ENCODE measurements at regions not wholly inside any gene's neighbourhood (a gene's known extent, or its start where the extent isn't known, plus 50 kb on each side); places are given as distances from the start of the nearest gene placed in this dataset.

DNA sequence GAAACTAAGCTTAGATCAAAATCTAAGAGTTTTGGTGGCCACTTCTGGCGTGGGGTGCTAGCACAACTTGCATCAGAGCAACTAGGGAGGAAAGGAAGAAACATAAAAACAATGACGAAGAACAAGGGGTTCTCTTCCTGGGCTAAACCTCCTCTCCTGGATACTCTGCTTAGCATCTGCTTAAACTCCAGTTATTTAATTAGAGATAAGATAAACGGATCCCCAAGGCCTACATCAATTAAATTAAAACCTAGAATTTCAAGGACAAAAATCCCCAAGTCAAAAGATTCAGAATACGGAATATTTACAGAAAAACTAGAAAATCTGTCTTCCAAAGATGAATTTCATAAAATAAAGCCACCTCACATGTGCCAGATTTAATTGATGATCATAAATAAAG lies 281.9 kb downstream of the SHOX2 start:
- no peaks in the 10 kb centered on the region for H3K36me3 ChIP-seq (ENCODE audit: control insufficient read depth, insufficient read depth, low read length)
- H3K4me3 ChIP-seq (ENCODE audit: low read depth, low read length): no peak overlapping the region
- DNase-seq (ENCODE audit: low read depth): no peak
- H3K27me3 ChIP-seq (ENCODE audit: control insufficient read depth, insufficient read depth, low read length): no peaks in the 10 kb centered on the region
- TF ChIP-seq, protein P1, sequence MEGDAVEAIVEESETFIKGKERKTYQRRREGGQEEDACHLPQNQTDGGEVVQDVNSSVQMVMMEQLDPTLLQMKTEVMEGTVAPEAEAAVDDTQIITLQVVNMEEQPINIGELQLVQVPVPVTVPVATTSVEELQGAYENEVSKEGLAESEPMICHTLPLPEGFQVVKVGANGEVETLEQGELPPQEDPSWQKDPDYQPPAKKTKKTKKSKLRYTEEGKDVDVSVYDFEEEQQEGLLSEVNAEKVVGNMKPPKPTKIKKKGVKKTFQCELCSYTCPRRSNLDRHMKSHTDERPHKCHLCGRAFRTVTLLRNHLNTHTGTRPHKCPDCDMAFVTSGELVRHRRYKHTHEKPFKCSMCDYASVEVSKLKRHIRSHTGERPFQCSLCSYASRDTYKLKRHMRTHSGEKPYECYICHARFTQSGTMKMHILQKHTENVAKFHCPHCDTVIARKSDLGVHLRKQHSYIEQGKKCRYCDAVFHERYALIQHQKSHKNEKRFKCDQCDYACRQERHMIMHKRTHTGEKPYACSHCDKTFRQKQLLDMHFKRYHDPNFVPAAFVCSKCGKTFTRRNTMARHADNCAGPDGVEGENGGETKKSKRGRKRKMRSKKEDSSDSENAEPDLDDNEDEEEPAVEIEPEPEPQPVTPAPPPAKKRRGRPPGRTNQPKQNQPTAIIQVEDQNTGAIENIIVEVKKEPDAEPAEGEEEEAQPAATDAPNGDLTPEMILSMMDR (IDR thresholded peaks at IDR 0.05; ENCODE audit: insufficient read depth, low read length, poor library complexity, severe bottlenecking): no peak

DNA sequence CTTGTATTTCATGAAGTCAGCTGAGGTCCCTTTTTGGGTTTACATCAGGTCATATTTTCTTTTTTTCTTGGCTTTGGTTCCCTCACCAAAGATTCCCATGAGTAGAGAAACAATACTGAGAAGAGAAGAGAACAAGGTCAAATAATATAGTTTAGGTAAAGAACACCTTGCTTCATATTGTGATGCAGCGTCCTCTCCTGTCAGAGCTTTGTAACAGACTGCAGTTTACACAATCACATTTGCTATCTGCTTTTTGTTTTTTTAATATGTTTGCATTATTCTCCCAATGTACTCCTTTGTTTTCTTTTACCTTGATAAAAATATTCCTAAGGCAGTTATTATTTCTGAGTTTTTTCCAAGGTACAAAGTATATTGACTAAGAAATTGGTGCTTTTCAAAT lies 283.2 kb downstream of the SHOX2 start:
- Histone ChIP-seq H3K36me3 (ENCODE audit: control insufficient read depth, insufficient read depth, low read length) (no peaks in the 10 kb centered on the region), H3K27me3 (ENCODE audit: control insufficient read depth, insufficient read depth, low read length) (no peaks in the 10 kb centered on the region), H3K4me3 (ENCODE audit: low read depth, low read length) (no peak overlapping the region)
- no peak for DNase-seq (ENCODE audit: low read depth)
- TF ChIP-seq, protein P1 (IDR thresholded peaks at IDR 0.05; ENCODE audit: insufficient read depth, low read length, poor library complexity, severe bottlenecking): no peak

GRCh38 chr3:157820157-157820517 lies 286.1 kb downstream of the SHOX2 start:
- DNase-seq (ENCODE audit: low read depth): no peak
- Histone ChIP-seq H3K27me3 (ENCODE audit: control insufficient read depth, insufficient read depth, low read length) (no peaks in the 10 kb centered on the region), H3K36me3 (ENCODE audit: control insufficient read depth, insufficient read depth, low read length) (no peaks in the 10 kb centered on the region), H3K4me3 (ENCODE audit: low read depth, low read length) (no peak overlapping the region)
- TF ChIP-seq, protein P1 (IDR thresholded peaks at IDR 0.05; ENCODE audit: insufficient read depth, low read length, poor library complexity, severe bottlenecking): no peak

DNA sequence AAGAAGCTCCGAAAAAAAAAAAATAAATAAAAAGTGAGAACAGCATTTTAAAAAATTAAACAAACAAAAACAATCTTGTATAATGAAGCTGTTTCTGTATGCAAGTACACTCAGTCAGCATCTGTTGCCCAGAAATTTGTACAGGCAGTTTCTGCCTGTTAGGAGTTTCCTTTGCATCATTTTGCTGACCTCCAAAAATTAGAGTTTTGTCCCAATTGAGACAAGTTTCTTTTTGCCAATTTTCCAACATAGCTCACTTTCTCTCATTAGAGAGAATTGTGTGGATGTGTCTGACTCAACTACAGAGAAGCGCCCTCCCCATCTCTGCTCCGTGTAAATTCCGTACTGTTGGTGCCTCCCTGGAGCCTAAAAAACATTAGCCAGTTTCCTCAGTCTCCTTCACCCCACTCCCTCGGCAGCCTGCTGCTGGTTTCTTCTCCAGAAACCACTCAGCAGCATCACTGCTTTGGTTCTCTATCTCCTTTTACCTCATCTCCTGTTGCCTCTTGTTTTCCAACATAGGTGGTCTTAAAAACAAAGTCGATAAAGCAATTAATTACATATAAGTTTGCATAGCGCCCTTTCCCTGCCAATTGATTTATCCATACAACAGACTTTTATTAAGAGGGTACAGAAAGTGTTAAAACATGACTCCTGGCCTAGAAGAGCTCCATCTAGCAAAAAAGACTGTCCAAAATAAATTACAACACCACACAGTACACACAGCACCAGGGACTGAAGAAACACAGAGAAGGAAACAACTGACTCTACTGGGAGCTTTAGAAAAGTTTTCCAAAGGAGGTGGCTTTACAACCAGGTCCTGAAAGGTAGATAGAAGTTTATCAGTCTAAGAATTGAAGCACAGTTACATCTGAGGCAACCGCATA lies 286.7 kb downstream of the SHOX2 start:
- no peak for DNase-seq (ENCODE audit: low read depth)
- TF ChIP-seq, protein P1 (IDR thresholded peaks at IDR 0.05; ENCODE audit: insufficient read depth, low read length, poor library complexity, severe bottlenecking): no peak

DNA sequence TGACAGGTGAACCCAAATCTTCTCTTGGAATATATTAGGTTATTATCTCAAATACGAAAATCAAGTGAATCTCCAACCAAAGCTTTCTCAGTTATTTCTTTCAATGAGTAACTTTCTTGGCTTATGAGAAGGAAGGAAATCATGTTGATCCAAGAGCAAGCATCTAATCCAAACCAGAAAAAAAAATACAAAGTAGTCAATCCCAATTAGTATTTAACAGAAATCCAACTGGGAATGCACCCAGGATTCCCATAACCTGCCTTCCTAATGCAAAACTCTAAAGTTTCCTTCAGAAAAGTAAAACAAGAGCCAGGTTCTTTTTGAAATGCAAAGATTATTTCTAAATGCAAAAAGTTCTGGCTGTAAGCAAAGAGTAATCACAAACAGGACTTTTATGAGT lies 289.3 kb downstream of the SHOX2 start:
- Histone ChIP-seq H3K27me3 (ENCODE audit: control insufficient read depth, insufficient read depth, low read length) (no peaks in the 10 kb centered on the region), H3K36me3 (ENCODE audit: control insufficient read depth, insufficient read depth, low read length) (no peaks in the 10 kb centered on the region), H3K4me3 (ENCODE audit: low read depth, low read length) (no peak overlapping the region)
- no peak for DNase-seq (ENCODE audit: low read depth)
- TF ChIP-seq, protein P1 (IDR thresholded peaks at IDR 0.05; ENCODE audit: insufficient read depth, low read length, poor library complexity, severe bottlenecking): no peak

More for the DNA sequence above, 286.7 kb downstream of the SHOX2 start:
- no peaks in the 10 kb centered on the region for H3K36me3 ChIP-seq (ENCODE audit: control insufficient read depth, insufficient read depth, low read length)
- H3K4me3 ChIP-seq (ENCODE audit: low read depth, low read length): no peak overlapping the region
- no peaks in the 10 kb centered on the region for H3K27me3 ChIP-seq (ENCODE audit: control insufficient read depth, insufficient read depth, low read length)

DNA sequence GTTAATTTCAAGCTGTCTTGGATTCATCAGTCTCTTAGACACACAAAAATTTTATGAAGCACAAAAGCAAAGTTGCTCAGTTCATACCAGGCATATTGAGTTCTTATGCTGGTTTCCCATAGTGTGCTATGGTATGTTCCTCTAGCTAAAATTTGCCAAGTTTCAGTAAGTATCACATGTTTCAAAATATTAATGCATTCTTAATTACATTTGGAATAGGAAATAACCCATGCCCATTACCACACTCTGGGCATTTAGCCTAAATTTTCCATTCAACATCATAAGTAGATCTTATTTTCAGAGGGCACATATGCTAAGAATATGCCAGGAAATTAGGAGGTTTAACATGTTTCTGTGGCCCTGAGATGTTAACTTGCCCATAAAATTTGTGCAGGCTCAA lies 289.9 kb downstream of the SHOX2 start:
- Histone ChIP-seq H3K27me3 (ENCODE audit: control insufficient read depth, insufficient read depth, low read length) (no peaks in the 10 kb centered on the region), H3K4me3 (ENCODE audit: low read depth, low read length) (no peak overlapping the region), H3K36me3 (ENCODE audit: control insufficient read depth, insufficient read depth, low read length) (no peaks in the 10 kb centered on the region)
- TF ChIP-seq, protein P1 (IDR thresholded peaks at IDR 0.05; ENCODE audit: insufficient read depth, low read length, poor library complexity, severe bottlenecking): no peak
- no peak for DNase-seq (ENCODE audit: low read depth)
